SKM-1 (cell line): ENCODE measurements at regions not wholly inside any gene's neighbourhood (a gene's known extent, or its start where the extent isn't known, plus 50 kb on each side); places are given as distances from the start of the nearest gene placed in this dataset.
"Not testable (repeated sequence)": the region's sequence is repeated elsewhere in the genome, so short reads cannot be mapped to it uniquely, and the experiment has no call there.

Experiments
- DNase-seq: peaks from one replicate; lab custom pipeline; 2025; ENCODE audit not compliant: unreplicated experiment; lab: John Stamatoyannopoulos, UW

DNA sequence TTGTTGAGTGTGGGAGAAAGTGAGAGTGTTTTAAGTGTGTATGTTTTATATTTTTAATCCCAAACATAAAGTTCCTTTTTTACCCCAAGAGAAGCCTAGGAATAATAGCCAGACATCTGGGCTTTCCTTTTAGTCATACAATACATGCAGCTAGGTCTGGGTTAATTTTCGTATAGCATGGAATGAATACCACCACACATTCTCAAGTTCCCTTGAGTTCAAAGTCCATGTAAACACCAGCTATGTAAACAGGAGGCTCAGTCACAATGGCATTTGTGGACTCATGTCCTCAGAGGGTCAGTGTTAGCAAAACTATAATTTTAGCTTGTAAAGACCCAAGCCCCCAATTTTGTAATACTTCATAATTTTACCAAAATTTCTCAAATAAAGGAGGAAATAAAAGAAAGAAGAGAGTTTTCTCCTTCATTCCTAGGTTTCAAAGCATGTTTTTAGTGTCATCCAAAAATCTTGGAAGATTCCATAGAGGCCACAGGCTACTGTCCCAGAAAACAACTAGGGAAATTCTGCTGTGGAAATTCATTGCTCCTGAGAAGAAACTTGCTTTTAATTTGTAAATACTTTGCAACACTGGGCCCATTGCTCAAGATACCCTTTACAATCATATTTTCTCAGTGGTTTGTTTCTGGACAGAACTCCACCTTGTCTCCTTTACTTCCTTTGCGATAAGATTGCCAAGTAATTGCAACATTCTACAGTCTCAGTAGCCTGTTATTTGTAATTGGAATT, 671.2 kb downstream of the COL12A1 start:
- DNase-seq, result no peak

DNA sequence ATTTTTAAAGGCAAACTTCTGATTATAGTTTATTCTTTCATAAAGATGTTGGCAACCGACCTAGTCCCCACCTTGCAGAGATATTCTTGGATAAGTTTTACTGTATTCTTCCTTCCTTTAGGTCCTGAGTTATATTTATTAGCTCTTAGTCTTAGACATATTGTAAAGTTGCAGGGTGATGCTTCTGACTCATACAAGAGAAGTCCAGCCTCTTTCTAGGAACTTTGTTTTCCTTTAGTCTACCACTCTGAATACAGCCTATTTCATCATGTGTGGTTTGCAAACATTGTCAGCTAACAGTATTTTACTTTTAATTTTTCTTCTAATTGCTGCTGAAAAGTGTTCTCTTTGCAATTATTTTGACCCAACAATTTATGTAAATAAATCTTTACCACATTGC, 686.7 kb downstream of the COL12A1 start:
- no peak for DNase-seq

DNA sequence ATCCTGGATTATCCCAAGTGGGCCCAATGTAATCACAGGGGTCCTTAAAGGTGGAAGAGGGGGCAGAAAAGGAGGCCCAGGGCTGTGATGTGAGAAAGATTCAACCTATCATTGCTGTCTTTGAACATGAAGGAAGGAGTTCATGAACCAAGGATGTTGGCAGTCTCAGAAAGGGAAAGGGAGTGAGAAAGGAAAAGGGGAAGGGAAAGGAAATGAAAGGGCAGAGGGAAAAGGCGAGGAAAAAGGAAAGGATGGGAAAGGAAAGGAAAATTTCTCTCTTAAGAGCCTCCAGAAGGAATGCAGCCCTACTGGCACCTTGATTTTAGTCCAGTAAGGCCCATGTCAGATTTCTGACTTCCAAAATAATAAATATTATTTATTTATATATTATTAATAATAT, 687.8 kb downstream of the COL12A1 start:
- no peak for DNase-seq

DNA sequence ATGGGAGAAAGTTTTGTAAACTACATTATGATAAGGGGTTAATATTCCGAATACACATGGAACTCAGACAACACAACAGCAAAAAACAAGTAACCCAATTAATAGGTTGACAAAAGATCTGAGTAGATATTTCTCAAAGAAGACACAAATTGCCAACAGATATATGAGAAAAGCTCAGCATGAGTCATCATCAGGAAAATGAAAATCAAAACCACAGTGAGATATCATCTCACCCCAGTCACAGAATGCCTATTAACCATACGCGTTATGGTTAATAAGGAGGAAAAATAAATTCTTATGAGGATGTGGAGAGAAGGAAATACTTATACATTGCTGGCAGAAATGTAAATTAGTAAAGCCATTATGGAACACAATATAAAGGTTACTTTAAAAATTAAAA, 695.0 kb downstream of the COL12A1 start:
- no peak for DNase-seq

DNA sequence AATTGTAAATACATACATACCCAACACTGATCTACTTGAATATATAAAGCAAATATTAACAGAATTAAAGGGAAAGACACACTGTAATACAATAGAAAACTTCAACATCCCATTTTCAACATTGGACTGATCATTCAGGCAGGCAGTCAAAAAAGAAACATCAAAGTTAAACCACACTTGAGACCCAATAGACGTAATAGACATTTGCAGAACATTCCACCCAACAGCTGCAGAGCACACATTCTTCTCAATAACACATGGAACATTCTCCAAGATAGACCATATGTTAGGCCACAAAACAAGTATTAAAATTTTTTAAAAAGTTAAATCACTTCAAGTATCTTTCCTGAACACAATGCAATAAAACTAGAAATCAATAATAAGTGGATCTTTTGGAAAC, 698.2 kb downstream of the COL12A1 start:
- no peak for DNase-seq

DNA sequence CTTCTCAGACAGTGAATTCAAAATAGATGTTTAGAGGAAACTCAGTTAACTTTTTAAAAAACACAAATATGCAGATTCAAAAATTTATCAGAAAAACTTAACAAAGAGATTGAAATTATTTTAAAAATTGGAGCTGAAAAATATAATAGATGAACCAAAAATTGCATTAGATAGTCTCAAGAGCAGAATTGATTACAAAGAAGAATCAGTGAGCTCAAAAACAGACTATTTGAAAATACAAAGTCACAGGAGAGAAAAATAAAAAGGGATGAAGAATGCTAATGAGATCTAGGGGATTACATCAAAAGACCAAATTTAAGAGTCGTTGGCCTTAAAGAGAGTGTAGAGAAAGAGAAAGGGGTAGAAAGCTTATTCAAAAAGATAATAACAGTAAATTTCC, 700.5 kb downstream of the COL12A1 start:
- DNase-seq, result no peak

DNA sequence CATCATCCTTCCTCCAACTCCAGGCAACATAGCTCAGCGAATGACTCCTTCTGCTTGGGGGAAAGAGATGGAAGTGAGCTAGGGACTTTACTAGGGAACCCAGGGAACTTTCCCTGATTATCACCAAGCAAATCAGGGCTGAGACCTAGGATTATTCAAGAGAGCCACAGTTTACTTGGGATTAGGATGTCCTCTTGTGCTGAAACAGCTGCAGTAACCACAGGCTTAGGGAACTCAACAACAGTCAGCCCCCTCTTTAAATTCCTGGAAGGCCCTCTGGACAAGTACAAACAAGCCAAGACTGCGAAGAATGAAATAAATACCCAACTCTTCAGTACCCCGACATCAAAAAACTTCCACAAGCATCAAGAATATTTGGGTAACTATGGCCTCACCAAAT, 700.9 kb downstream of the COL12A1 start:
- no peak for DNase-seq

DNA sequence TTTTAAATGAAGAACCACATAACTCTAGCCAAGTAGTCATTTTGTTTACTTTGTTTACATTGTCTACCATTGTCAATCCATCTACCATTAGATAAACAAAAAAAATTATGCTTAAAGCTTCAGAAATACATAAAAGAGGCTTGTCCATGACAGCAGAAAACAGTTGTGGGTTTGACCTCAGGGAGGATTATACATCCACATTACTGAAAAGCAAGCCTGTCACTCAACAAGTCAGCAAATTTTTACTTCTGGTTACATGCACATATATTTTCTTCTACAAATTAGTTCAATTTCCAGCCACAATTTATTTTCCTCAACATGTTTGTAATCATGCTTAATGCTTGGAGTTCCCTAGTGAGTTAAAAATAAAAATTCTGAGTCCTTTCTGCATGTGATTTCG, 713.3 kb downstream of the COL12A1 start:
- no peak for DNase-seq

DNA sequence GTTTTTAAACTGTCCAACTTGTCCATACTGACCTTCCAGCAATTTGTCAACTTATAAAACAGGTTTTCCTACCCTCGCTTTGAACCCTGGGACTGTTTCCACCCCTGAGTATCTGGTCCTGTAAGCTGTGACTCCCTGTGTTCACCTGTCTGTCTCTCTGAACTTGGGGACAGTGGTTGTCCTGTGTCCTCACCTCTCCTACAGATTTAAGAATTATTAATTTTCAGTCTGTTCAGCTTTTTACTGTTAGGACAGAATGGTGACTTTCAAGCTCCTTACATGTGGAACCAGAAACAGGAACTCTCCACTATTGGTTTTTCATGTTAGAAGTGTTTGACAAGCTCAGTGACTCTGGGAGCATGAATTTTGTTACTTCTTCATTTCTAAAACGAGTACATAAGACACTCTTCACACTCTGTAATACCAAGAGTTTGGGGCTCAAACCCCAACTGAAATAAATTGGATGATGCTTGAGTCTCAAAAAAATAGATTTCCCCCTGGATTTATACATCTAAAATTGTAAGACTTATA, 713.9 kb downstream of the COL12A1 start:
- DNase-seq, result peak; percentile 10

DNA sequence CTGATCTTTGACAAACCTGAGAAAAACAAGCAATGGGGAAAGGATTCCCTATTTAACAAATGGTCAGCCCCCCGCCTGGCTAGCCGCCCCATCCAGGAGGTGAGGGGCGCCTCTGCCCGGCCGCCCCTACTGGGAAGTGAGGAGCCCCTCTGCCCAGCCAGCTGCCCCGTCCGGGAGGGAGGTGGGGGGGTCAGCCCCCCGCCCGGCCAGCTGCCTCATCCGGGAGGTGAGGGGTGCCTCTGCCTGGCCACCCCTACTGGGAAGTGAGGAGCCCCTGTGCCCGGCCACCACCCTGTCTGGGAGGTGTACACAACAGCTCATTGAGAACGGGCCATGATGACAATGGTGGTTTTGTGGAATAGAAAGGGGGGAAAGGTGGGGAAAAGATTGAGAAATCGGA, 717.1 kb downstream of the COL12A1 start:
- DNase-seq, result not testable (repeated sequence)

DNA sequence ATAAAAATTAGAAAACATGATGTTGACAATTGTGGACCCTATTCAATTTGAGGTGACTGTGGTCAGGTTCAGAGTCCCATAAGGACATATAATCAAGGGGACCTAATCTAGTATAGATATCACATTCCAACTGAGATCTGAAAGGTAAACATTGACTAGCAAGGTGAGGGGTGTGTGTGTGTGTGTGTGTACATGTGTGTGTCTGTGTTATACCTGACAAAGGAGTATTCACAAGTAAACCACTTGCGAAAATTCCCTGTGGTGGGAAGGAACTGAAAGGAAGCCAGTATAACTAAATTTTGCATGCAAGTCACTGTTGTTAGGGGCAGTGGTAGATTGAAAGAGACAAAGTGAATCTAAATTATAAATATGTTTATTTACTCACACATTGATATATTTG, 723.7 kb downstream of the COL12A1 start:
- no peak for DNase-seq

DNA sequence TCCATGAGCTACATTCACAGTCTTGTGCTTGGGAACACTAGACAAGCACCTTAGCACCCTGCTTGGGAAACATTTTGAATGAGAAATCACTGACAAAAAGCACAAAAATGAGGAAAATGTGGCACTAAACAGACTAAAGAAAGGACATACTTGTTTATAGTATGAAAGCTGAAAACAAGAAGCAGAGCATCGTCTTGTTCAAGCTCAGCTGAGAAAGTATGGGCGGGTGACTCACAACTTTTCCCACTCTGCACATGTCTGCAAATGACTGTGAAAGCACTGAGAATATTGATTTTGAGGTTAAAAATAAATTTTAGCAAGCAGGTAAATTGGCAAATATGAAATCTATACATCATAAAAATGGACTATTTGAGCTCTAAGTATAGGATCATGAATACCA, 725.3 kb downstream of the COL12A1 start:
- DNase-seq, result no peak

DNA sequence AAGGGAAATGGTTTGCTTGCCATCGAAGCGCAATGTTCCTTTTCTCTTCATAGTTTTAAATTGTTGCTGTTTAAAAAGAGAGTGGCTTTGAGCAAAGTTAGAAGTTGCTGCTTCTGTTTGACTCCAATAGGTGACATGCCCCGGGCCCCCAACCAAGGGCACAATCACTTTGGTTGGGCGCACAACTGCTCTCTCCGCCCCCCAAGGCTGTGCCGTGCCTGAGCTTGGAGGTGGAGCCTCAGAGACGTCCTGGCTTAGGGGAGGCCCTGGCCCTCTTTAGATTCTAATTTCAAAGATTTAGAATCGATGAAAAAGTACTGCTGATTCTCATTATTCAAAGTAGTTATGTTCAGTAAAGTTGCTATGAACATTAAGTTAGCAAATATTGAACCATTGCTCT, 725.9 kb downstream of the COL12A1 start:
- DNase-seq, result no peak

DNA sequence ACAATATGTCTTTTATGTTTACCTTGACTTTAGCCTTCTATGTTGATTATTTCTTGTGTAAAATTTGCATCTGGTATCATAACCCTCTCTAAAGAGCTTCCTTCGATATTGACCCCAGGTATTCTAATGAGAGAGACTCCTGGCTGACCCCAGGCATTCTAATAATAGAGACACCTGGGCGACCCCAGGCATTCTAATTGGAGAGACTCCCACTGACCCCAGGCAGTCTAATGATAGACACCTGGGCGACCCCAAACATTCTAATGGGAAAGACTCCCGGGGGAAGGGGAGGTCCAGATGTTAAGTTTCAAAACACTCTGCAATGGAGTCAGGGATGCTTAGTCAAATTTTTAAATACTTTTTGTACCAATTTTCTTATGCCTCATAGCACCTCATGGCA, 726.4 kb downstream of the COL12A1 start:
- no peak for DNase-seq

DNA sequence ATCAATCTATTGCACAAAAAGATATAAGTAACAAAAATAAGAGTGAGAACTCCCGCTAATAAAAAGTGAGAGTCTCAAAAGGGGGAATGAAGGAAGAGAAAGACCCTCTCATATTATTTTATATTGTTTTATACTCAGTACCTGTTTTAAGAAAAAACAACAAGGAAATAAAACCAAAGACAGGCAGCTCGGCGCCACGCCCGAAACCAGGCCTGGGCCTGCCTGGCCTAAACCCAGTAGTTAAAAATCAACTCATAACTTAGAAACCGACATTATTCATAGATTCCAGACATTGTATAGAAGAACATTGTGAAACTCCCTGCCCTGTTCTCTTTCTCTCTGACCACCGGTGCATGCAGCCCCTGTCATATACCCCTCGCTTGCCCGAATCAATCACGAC, 731.8 kb downstream of the COL12A1 start:
- not testable (repeated sequence) for DNase-seq

DNA sequence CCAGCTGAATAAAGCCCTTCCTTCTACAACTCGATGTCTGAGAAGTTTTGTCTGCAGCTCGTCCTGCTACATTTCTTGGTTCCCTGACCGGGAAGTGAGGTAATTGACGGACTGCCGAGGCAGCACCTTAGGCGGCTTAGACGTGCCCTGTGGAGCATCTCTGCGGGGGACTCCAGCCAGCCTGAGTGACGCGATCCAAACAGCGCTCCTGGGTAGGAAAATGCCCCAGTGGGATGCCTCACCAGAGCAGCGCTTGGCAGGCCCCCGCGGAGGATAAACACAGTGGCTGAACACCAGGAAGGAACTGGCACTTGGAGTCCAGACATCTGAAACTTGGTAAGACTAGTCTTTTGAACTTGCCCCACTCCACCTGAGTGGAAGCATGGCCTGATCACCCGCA, 737.3 kb downstream of the COL12A1 start:
- DNase-seq, result not testable (repeated sequence)

DNA sequence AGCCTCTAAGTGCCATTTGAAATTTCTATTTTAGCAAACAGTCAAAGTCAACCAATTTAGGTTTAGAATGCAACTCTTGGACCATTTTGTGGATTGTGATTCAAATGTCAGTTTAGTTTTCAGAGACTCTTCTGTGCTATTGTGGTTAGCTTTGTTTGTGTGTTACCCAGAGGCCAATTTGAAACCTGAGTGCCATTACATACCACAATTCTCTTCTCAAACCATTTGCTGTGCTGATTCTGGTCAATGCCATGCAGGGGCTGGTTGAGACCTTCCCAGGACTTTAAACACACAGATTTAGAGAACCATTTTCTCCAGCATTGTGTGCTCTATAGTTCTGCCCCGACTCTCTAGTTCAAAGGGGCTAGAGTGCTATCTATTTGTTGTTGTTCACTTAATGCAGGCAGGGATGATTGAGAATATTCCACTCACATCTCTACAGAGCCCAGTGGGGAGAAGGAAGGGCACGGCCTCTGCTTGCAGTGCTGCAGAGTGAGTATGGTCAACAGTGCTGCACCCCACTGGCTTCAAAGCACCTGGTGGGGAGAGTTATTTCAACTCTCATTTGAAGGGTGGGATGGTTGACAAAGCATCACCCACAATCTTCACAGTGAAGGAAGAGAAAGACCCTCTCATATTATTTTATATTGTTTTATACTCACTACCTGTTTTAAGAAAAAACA, 738.2 kb downstream of the COL12A1 start:
- DNase-seq, result no peak

DNA sequence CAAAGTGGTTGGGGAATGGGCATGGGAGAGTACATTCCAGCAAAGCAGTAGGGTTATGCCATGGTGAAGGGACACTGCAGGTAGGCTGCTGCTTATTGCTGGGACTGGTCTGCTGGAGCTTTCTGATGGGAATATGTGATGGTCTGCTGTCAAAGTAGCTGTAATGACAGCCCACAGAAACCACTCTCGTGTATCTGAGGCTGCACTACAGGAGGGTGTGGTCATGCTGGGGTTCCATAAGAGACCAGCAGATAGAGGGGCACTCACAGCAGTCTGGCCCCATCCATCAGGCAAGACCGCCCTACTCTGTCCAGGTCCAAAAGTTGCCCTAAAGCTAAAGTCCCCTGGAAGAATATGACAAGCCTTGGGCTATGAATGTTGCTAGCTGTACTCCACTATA, 739.3 kb downstream of the COL12A1 start:
- DNase-seq, result no peak

DNA sequence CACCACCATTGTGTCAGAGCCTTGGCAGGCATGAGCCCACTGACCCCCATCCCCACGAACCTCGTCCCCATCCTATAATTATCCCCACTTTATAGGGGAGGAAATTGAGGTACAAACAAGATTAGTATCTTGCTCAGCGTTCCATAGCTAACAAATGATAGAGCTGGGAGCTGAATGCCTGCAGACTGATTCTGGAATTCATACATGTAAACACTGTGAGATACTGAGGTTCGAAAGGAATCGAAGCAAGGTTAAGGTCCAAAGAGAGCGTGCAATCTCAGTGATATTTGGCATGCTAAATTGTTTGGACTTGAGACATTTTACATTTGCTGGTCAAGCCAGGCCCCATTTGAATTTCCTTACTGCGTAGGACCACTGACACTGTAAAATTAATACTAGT, 746.6 kb downstream of the COL12A1 start:
- DNase-seq, result no peak

DNA sequence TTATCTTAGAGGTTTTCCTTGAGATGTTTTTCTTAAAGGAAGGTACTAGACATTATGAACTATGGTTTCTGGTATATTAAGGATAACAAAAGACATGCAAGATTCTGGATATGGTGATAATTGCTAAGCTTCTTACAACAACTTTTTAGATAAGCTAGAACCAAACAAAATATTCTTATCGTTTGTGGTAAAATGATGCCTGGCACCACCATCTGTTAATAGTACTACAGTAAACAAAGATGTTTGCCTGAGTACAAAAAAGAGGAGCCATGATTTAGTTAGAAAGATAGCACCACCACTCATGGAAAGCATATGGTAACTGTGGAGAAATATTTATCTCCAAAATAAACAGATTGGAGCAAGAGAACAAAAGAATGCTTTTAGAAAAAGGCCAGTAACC, 747.3 kb downstream of the COL12A1 start:
- DNase-seq, result no peak

DNA sequence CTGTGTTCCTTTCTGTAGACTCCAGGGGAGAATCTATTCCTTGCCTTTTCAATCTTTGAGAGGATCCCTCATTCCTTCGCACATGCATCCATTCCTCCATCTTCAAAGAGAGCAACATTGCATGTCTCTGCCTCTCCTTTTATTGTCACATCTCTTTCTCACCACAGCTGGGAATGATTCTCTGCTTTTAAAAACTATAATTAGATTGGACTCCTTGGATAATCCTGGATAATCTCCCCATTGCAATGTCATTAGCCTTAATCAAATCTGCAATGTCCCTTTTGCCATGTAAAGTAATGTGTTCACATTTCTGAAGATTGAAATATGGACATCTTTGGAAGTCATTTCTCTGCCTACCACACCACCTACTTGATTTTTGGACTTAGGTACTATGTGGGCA, 750.1 kb downstream of the COL12A1 start:
- no peak for DNase-seq

DNA sequence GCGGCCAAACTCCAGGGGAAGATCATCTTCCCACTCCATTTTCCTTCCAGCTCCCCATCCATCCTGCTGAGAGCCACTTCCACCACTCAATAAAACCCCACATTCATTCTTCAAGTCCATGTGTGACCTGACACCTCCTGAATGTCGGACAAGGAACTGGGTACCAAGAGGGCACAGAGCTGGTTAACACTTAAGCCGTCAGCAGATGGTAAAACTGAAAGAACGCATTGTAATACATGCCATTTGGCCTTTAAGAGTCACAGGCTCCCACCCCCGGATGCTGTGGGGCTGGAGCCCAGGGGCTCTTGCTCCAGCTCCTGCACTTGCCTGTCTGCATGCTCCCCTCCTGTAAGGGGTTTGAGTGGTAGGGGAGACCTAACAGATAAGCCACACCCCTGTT, 753.9 kb downstream of the COL12A1 start:
- DNase-seq, result no peak

DNA sequence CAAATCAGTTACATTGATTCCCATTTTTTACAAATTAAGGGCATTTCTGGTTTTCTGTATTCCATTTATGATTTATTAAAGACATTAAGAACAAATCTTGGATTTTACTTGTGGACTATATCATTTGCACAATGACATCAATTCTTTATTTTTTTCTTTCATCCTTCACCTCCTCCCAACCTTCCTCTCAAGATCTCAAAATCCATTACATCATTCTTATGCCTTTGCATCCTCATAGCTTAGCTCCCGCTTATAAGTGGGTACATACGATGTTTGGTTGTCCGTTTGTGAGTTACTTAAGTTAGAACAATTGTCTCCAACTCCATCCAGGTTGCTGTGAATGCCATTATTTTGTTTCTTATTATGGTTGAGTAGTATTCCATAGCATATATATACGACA, 752.8 kb downstream of the CD109 start:
- no peak for DNase-seq
